GM12872 (cell line): ENCODE measurements at regions not wholly inside any gene's neighbourhood (a gene's known extent, or its start where the extent isn't known, plus 50 kb on each side); places are given as distances from the start of the nearest gene placed in this dataset.

Source experiments
- TF ChIP-seq, protein P1 (sequence below): IDR thresholded peaks from 3 replicates; pipeline ENCODE4 v1.5.1; 2011; ENCODE audit warnings: low read depth, mild to moderate bottlenecking, low read length, moderate library complexity; ENCODE audit not compliant: insufficient read depth

GRCh38 chr4:24745172-24745895 lies 50.0 kb upstream of the SOD3 start:
- TF ChIP-seq, protein P1, sequence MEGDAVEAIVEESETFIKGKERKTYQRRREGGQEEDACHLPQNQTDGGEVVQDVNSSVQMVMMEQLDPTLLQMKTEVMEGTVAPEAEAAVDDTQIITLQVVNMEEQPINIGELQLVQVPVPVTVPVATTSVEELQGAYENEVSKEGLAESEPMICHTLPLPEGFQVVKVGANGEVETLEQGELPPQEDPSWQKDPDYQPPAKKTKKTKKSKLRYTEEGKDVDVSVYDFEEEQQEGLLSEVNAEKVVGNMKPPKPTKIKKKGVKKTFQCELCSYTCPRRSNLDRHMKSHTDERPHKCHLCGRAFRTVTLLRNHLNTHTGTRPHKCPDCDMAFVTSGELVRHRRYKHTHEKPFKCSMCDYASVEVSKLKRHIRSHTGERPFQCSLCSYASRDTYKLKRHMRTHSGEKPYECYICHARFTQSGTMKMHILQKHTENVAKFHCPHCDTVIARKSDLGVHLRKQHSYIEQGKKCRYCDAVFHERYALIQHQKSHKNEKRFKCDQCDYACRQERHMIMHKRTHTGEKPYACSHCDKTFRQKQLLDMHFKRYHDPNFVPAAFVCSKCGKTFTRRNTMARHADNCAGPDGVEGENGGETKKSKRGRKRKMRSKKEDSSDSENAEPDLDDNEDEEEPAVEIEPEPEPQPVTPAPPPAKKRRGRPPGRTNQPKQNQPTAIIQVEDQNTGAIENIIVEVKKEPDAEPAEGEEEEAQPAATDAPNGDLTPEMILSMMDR, result no peak
